Suprapubic skin (tissue), 4 donors: ENCODE measurements at regions not wholly inside any gene's neighbourhood (a gene's known extent, or its start where the extent isn't known, plus 50 kb on each side); places are given as distances from the start of the nearest gene placed in this dataset.

Source experiments
- DNase-seq, 2 donors: peaks; one replicate each; pipeline ENCODE4 v3.0.0-alpha.2; 2019; ENCODE audit warnings: low spot score in 2 of 2
- H3K27ac ChIP-seq: fragments of 200-600 bp; sonication (generic); one replicate; pipeline ENCODE4 v1.5.1; 2019
- H3K27me3 ChIP-seq: fragments of 200-600 bp; sonication (generic); one replicate; pipeline ENCODE4 v1.5.1; 2019
- H3K36me3 ChIP-seq: fragments of 200-600 bp; sonication (generic); one replicate; pipeline ENCODE4 v1.5.1; 2019
- H3K4me1 ChIP-seq: fragments of 200-600 bp; sonication (generic); one replicate; pipeline ENCODE4 v1.5.1; 2019
- H3K4me3 ChIP-seq: fragments of 200-600 bp; sonication (generic); one replicate; pipeline ENCODE4 v1.5.1; 2019; ENCODE audit warnings: mild to moderate bottlenecking
- H3K9me3 ChIP-seq: fragments of 200-600 bp; sonication (generic); one replicate; pipeline ENCODE4 v1.5.1; 2019
- EP300 ChIP-seq: sonication (generic); formaldehyde crosslinking; IDR thresholded peaks from one replicate; pipeline ENCODE4 v1.6.1; 2017; ENCODE audit warnings: antibody characterized with exemption
- POLR2A ChIP-seq, 2 donors: fragments of 450-650 bp; IDR thresholded peaks; one replicate each; pipeline ENCODE4 v1.6.1; 2017; ENCODE audit warnings: antibody characterized with exemption in 2 of 2, mild to moderate bottlenecking in 2 of 2, moderate library complexity in 2 of 2
- POLR2AphosphoS5 ChIP-seq, 3 donors: sonication (generic); formaldehyde crosslinking; IDR thresholded peaks; one replicate each; pipeline ENCODE4 v1.6.1; 2017; ENCODE audit warnings: antibody characterized with exemption in 3 of 3
- WGBS: methylation state at CpG from one replicate; pipeline ENCODE4 v1.1.5; 2018; 5-methylcytosine and 5-hydroxymethylcytosine counted together
- TF ChIP-seq, protein P1 (sequence below), 2 donors: fragments of 200-600 bp in 1 of 2; fragments of 450-650 bp in 1 of 2; sonication (generic) in 1 of 2; IDR thresholded peaks; one replicate each; pipeline ENCODE4 v1.5.1; 2016 to 2019; ENCODE audit warnings: antibody characterized with exemption in 2 of 2, mild to moderate bottlenecking in 1 of 2, moderate library complexity in 1 of 2

DNA sequence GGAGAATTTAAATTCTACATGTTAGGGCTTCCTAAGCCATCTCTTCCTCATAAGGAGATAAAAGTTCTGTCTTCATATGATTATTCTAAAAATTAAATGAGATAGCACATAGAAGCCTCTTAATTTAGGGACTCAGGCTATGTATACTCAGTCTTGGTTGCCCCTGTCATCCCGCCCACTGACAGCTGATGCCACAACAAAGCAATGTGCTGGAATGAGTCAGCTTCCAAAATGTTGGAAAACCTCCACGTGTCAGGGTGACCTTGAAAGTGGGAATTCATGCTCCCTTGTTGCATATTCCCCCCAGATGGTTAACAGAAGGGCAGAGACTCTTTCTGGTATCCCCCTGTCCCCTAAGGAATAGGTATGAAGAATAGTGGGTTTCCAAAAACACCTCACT, 238.0 kb upstream of the DDHD1 start:
- Histone ChIP-seq H3K27me3 (no peaks in the 10 kb centered on the region), H3K36me3 (no peaks in the 10 kb centered on the region), H3K4me3 (no peak overlapping the region), H3K4me1 (peaks cover 11% of the 10 kb centered on the region), H3K27ac (no peak overlapping the region), H3K9me3 (peaks cover 3% of the 10 kb centered on the region)
- no peak for DNase-seq
- no peak for TF ChIP-seq POLR2A (IDR thresholded peaks at IDR 0.05)
- TF ChIP-seq, protein P1, sequence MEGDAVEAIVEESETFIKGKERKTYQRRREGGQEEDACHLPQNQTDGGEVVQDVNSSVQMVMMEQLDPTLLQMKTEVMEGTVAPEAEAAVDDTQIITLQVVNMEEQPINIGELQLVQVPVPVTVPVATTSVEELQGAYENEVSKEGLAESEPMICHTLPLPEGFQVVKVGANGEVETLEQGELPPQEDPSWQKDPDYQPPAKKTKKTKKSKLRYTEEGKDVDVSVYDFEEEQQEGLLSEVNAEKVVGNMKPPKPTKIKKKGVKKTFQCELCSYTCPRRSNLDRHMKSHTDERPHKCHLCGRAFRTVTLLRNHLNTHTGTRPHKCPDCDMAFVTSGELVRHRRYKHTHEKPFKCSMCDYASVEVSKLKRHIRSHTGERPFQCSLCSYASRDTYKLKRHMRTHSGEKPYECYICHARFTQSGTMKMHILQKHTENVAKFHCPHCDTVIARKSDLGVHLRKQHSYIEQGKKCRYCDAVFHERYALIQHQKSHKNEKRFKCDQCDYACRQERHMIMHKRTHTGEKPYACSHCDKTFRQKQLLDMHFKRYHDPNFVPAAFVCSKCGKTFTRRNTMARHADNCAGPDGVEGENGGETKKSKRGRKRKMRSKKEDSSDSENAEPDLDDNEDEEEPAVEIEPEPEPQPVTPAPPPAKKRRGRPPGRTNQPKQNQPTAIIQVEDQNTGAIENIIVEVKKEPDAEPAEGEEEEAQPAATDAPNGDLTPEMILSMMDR (IDR thresholded peaks at IDR 0.05), result no peak
- no peak for TF ChIP-seq POLR2AphosphoS5 (IDR thresholded peaks at IDR 0.05)
- no peak for TF ChIP-seq EP300
- 52% methylated on average over 2 of the region's 2 CpGs for WGBS

DNA sequence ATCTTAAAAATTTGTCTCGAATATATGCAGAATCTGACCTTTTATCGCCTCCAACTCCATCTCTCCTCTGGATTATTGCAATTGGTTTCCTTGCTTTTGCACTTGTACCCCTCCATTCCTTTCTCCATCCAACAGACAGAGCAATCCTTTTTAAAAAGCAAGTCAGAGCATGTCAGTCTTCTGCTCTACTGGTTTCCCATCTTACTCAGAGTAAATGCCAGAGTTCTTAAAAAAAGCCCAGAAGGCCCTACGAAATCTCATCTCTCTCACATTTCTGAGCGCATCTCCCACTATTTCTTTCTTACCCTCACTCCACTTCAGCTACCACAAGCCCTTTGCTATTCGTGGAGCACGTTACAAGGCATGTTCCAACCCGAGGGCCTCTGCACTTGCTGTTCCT, 236.9 kb upstream of the DDHD1 start:
- no peak overlapping the region for H3K4me3 ChIP-seq
- H3K27ac ChIP-seq, result no peak overlapping the region
- no peak for DNase-seq
- peaks cover 11% of the 10 kb centered on the region for H3K4me1 ChIP-seq
- no peaks in the 10 kb centered on the region for H3K36me3 ChIP-seq
- no peak for TF ChIP-seq POLR2AphosphoS5 (IDR thresholded peaks at IDR 0.05)
- TF ChIP-seq, protein P1 (IDR thresholded peaks at IDR 0.05), result no peak
- TF ChIP-seq POLR2A (IDR thresholded peaks at IDR 0.05), result no peak
- TF ChIP-seq EP300, result no peak
- WGBS, result 70% methylated on average over 7 of the region's 7 CpGs
- no peaks in the 10 kb centered on the region for H3K27me3 ChIP-seq
- H3K9me3 ChIP-seq, result peaks cover 2% of the 10 kb centered on the region

DNA sequence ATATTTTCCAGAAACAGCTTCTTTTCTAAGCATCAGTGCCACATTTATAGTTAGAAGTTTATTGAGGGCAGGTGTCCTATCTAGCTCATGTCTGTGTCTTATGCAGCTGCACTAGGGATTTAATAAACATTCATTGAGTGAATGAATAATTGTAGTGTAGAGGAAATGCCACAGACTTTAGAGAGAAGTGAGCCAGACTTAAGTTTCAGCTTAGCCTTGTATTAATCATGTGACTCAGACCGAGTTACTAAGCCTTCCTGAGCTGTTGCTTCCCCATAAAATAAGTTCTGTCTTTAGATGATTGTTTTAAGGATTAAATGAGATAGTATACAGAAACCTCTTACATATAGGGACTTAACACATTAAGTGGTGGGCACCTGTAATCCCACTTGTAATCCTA, 236.1 kb upstream of the DDHD1 start:
- 70% methylated on average over 1 of the region's 1 CpG for WGBS
- Histone ChIP-seq H3K4me3 (no peak overlapping the region), H3K27ac (no peak overlapping the region), H3K27me3 (no peaks in the 10 kb centered on the region), H3K9me3 (no peaks in the 10 kb centered on the region), H3K4me1 (peaks cover 11% of the 10 kb centered on the region), H3K36me3 (no peaks in the 10 kb centered on the region)
- no peak for TF ChIP-seq EP300
- no peak for TF ChIP-seq POLR2AphosphoS5 (IDR thresholded peaks at IDR 0.05)
- TF ChIP-seq, protein P1 (IDR thresholded peaks at IDR 0.05), result no peak
- no peak for TF ChIP-seq POLR2A (IDR thresholded peaks at IDR 0.05)
- no peak for DNase-seq

DNA sequence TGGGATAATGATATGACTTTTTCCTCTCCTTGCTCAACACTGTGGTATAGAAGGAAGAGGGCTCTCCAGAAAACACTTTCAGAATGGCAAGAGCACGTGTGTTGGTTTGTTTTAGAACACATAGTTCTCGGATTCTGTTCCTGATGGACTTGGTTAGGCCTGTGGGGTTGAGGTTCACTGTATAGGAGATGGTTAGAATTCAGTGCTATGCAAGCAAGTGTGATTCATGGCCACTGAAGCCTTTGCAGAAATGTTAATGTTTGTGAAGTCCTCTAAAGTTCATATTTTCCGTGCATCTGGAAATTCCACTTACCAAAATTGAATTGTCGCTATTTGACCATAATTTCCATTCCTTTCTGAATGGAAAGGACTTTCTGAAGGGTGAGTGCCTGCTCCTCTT, 233.2 kb upstream of the DDHD1 start:
- H3K4me3 ChIP-seq, result no peak overlapping the region
- H3K4me1 ChIP-seq, result peaks cover 4% of the 10 kb centered on the region
- TF ChIP-seq, protein P1 (IDR thresholded peaks at IDR 0.05), result no peak
- TF ChIP-seq EP300 (no peak), POLR2AphosphoS5 (IDR thresholded peaks at IDR 0.05) (no peak), POLR2A (IDR thresholded peaks at IDR 0.05) (no peak)
- no peak for DNase-seq
- H3K27ac ChIP-seq, result no peak overlapping the region
- no peaks in the 10 kb centered on the region for H3K36me3 ChIP-seq
- 96% methylated on average over 4 of the region's 4 CpGs for WGBS
- H3K27me3 ChIP-seq, result no peaks in the 10 kb centered on the region
- no peaks in the 10 kb centered on the region for H3K9me3 ChIP-seq

DNA sequence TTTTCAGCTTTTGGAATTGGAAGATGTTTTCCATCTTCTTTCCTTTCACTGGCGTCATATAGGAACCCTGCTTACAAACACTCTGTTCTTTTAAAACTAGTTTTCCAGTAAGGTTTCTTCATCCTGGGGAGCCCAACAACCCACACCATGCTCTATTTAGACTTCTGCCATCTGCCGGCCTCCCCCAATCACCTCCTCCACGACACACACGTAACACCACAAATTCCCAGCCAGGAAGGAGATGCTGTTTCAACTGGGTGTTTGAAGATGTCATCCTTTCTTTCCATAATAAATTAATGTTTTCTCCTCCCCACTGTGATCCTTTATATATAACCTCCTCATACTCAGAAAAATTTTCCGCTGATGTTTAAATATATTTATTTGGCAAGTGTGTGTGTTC, 231.4 kb upstream of the DDHD1 start:
- 83% methylated on average over 5 of the region's 5 CpGs for WGBS
- no peak for DNase-seq
- H3K27me3 ChIP-seq, result no peaks in the 10 kb centered on the region

More for the DNA sequence above, 231.4 kb upstream of the DDHD1 start:
- no peaks in the 10 kb centered on the region for H3K4me1 ChIP-seq
- H3K27ac ChIP-seq, result no peak overlapping the region
- H3K4me3 ChIP-seq, result no peak overlapping the region
- TF ChIP-seq POLR2A (IDR thresholded peaks at IDR 0.05), result no peak
- TF ChIP-seq, protein P1 (IDR thresholded peaks at IDR 0.05), result no peak
- TF ChIP-seq POLR2AphosphoS5 (IDR thresholded peaks at IDR 0.05), result no peak
- no peak for TF ChIP-seq EP300
- H3K36me3 ChIP-seq, result no peaks in the 10 kb centered on the region
- no peaks in the 10 kb centered on the region for H3K9me3 ChIP-seq
